K562 (cell line): ENCODE measurements at regions not wholly inside any gene's neighbourhood (a gene's known extent, or its start where the extent isn't known, plus 50 kb on each side); places are given as distances from the start of the nearest gene placed in this dataset.

ENCODE experiments used
- ATAC-seq: fragments of 200-7000 bp; cut with Tn5 transposase; 3 replicates; pipeline ENCODE4 v1.9.1; 2020; ENCODE audit warnings: moderate library complexity
- BruUV-seq: library from RNA; stranded (reverse); fragments of 400-500 nt; replicated peaks from 2 replicates; lab custom pipeline; 2021; lab: Mats Ljungman, UMichigan
- CTCF ChIA-PET: fragments of 300-600 bp; formaldehyde crosslinking; extraction: SDS; loops from one replicate; lab custom pipeline; 2021; ENCODE audit warnings: low intra/inter-chr PET ratio; lab: Yijun Ruan, JAX
- POLR2A ChIA-PET: fragments of 300-600, 350-650 bp; sonication (Branson Sonifier 250); formaldehyde crosslinking; extraction: SDS; loops from one replicate; lab custom pipeline; 2021; ENCODE audit warnings: antibody characterized with exemption, inconsistent platforms; lab: Yijun Ruan, JAX
- DNase-seq, 4 experiments: peaks; one replicate each; pipeline versions ENCODE4 v3.0.0 to v3.0.0-alpha.2; 2011 to 2018; ENCODE audit warnings: low spot score in 3 of 4, mixed read lengths in 3 of 4; ENCODE audit errors: extremely low read depth in 1 of 4
- FAIRE-seq: peaks from 2 replicates; lab custom pipeline; 2011; peaks lifted over from hg19 to GRCh38; lab: Jason Lieb, UNC
- H2AFZ ChIP-seq: 2 replicates; pipeline ENCODE4 v1.6.0; 2011; ENCODE audit warnings: low read depth, low read length, control low read depth, inconsistent platforms
- H3K27ac ChIP-seq: fragments of 200-600 bp; 3 replicates; pipeline ENCODE4 v1.8.0; 2011; ENCODE audit warnings: low read depth, mild to moderate bottlenecking, control low read depth, inconsistent platforms, low read length, moderate library complexity, mixed read lengths; ENCODE audit errors: extremely low read depth
- H3K27me3 ChIP-seq, 2 experiments: fragments of 300-600 bp in 1 of 2; 2 replicates in 1 of 2; 3 replicates in 1 of 2; pipeline versions ENCODE4 v1.6.0 to v1.8.0; 2011; ENCODE audit warnings: inconsistent platforms in 2 of 2, low read length in 2 of 2, mild to moderate bottlenecking in 1 of 2, mixed read lengths in 1 of 2, moderate library complexity in 1 of 2; ENCODE audit not compliant: control insufficient read depth in 2 of 2, insufficient read depth in 2 of 2
- H3K36me3 ChIP-seq: fragments of 300-600 bp; 3 replicates; pipeline ENCODE4 v1.8.0; 2011; ENCODE audit warnings: mild to moderate bottlenecking, low read length, inconsistent platforms; ENCODE audit not compliant: control insufficient read depth, insufficient read depth
- H3K4me1 ChIP-seq, 2 experiments: fragments of 200-600 bp in 1 of 2; replicated peaks in 1 of 2; 2 replicates in 1 of 2; 3 replicates in 1 of 2; pipeline versions ENCODE4 v1.5.1 to v1.8.0; 2011; ENCODE audit warnings: inconsistent platforms in 2 of 2, low read length in 2 of 2, mild to moderate bottlenecking in 1 of 2, mixed read lengths in 1 of 2, moderate library complexity in 1 of 2; ENCODE audit not compliant: control insufficient read depth in 2 of 2, insufficient read depth in 2 of 2
- H3K4me2 ChIP-seq: 2 replicates; pipeline ENCODE4 v1.6.1; 2011; ENCODE audit warnings: low read length, control low read depth, inconsistent platforms, mixed read lengths; ENCODE audit not compliant: insufficient read depth
- H3K4me3 ChIP-seq: fragments of 200-600 bp; sonication (generic), shearing (Covaris generic); 2 replicates; pipeline ENCODE4 v1.5.1; 2016; ENCODE audit warnings: control low read depth, inconsistent platforms
- H3K79me2 ChIP-seq: fragments of 200-600 bp; 3 replicates; pipeline ENCODE4 v1.8.0; 2011; ENCODE audit warnings: low read length, inconsistent platforms; ENCODE audit not compliant: control insufficient read depth, insufficient read depth
- H3K9ac ChIP-seq, 2 experiments: 2 replicates each; pipeline versions ENCODE4 v1.6.0 to v1.6.1; 2011; ENCODE audit warnings: low read depth in 2 of 2, low read length in 2 of 2, control low read depth in 1 of 2, inconsistent platforms in 1 of 2, mild to moderate bottlenecking in 1 of 2, mixed read lengths in 1 of 2; ENCODE audit not compliant: insufficient read depth in 1 of 2
- H3K9me1 ChIP-seq: one replicate; pipeline ENCODE4 v1.6.0; 2011; ENCODE audit warnings: inconsistent platforms, mild to moderate bottlenecking, low read length, moderate library complexity; ENCODE audit not compliant: control insufficient read depth, insufficient read depth
- H3K9me3 ChIP-seq: replicated peaks from 2 replicates; pipeline ENCODE4 v1.5.1; 2011; ENCODE audit warnings: low read depth, low read length, inconsistent platforms; ENCODE audit not compliant: control insufficient read depth, insufficient read depth
- H4K20me1 ChIP-seq: replicated peaks from 2 replicates; pipeline ENCODE4 v1.6.1; 2011; ENCODE audit warnings: low read length, inconsistent platforms, mixed read lengths; ENCODE audit not compliant: control insufficient read depth, insufficient read depth
- CEBPG ChIP-seq, 3 experiments: fragments of 200-800 bp in 1 of 3; sonication (Bioruptor generic) in 1 of 3; sonication (generic) in 1 of 3; formaldehyde crosslinking in 1 of 3; IDR thresholded peaks in 2 of 3; conservative IDR thresholded peaks in 1 of 3; 2 replicates each; pipeline versions ENCODE4 v1.6.1 to v1.8.0; 2016 to 2022; ENCODE audit warnings: missing compliant biosample characterization in 2 of 3, missing genetic modification characterization in 2 of 3, mild to moderate bottlenecking in 1 of 3, missing genetic modification reagents in 1 of 3
- HDAC2 ChIP-seq: fragments of 450-650 bp; IDR thresholded peaks from 2 replicates; pipeline ENCODE4 v1.6.1; 2016; ENCODE audit warnings: mild to moderate bottlenecking
- HSF4 ChIP-seq: fragments of 250-450 bp; sonication (Bioruptor Pico); IDR thresholded peaks from 2 replicates; pipeline ENCODE4 v2.1.2; 2022; ENCODE audit warnings: mild to moderate bottlenecking, moderate library complexity, borderline replicate concordance
- MBD1 ChIP-seq: fragments of 250-450 bp; sonication (Bioruptor Pico); IDR thresholded peaks from 2 replicates; pipeline ENCODE4 v1.8.0; 2022; ENCODE audit warnings: inconsistent platforms
- NCOA1 ChIP-seq: fragments of 450-650 bp; IDR thresholded peaks from 2 replicates; pipeline ENCODE4 v1.6.1; 2016; ENCODE audit warnings: low read depth
- SIRT6 ChIP-seq: IDR thresholded peaks from one replicate; pipeline ENCODE4 v1.6.1; 2012; ENCODE audit warnings: low read depth, mild to moderate bottlenecking, control low read depth, inconsistent platforms, low read length, moderate library complexity
- STAT5B ChIP-seq: fragments of 250-450 bp; sonication (Bioruptor Pico); IDR thresholded peaks from 2 replicates; pipeline ENCODE4 v1.8.0; 2021; ENCODE audit warnings: mild to moderate bottlenecking, inconsistent platforms
- TEAD2 ChIP-seq: fragments of 450-650 bp; IDR thresholded peaks from 2 replicates; pipeline ENCODE4 v1.6.1; 2016; ENCODE audit warnings: missing genetic modification characterization, control low read depth, missing compliant biosample characterization
- ZBTB11 ChIP-seq, 3 experiments: fragments of 200-800 bp in 1 of 3; fragments of 250-450 bp in 1 of 3; fragments of 450-650 bp in 1 of 3; sonication (Bioruptor Pico) in 1 of 3; sonication (Bioruptor generic) in 1 of 3; formaldehyde crosslinking in 1 of 3; IDR thresholded peaks; 2 replicates each; pipeline versions ENCODE4 v1.6.1 to v1.8.0; 2016 to 2022; ENCODE audit warnings: mild to moderate bottlenecking in 2 of 3, missing genetic modification characterization in 2 of 3, missing compliant biosample characterization in 1 of 3, moderate library complexity in 1 of 3
- ZBTB5 ChIP-seq: fragments of 450-650 bp; IDR thresholded peaks from 2 replicates; pipeline ENCODE4 v1.6.1; 2017; ENCODE audit warnings: antibody characterized with exemption
- ZKSCAN1 ChIP-seq: fragments of 150-350 bp; IDR thresholded peaks from 2 replicates; pipeline ENCODE4 v1.6.1; 2016; ENCODE audit warnings: low read depth, low read length
- WGBS: fragments of 100-300 bp; shearing (Covaris generic); methylation state at CpG from one replicate; pipeline ENCODE4 v1.1.6; 2016; ENCODE audit warnings: low coverage, mixed read lengths; ENCODE audit not compliant: insufficient coverage; ENCODE audit errors: missing lambda C conversion rate; 5-methylcytosine and 5-hydroxymethylcytosine counted together
- in situ Hi-C: fragments of 300-500 bp; cut with MboI; formaldehyde crosslinking; loops from 4 replicates; pipeline ENCODE4 v1.15.0; 2018; ENCODE audit warnings: inconsistent platforms, mixed read lengths
- intact Hi-C: fragments of 100-400 bp; cut with micrococcal nuclease; formaldehyde crosslinking; loops from 2 replicates; pipeline ENCODE4 v1.14.2; 2022
- TF ChIP-seq, protein P1 (sequence below): sonication (generic); formaldehyde crosslinking; IDR thresholded peaks from 2 replicates; pipeline ENCODE4 v1.8.0; 2022; ENCODE audit warnings: mild to moderate bottlenecking, missing genetic modification reagents, borderline replicate concordance

GRCh38 chr3:197372047-197372661 lies 73.7 kb upstream of the DLG1 start:
- Histone ChIP-seq H3K9me1 (no peaks in the 10 kb centered on the region), H2AFZ (no peak overlapping the region), H3K4me3 (no peak overlapping the region), H3K4me1 (no peaks in the 10 kb centered on the region), H3K27me3 (peaks cover 62 to 70% of the 10 kb centered on the region in 2 experiments), H3K4me2 (no peak overlapping the region), H3K27ac (no peak overlapping the region), H3K9ac (no peak overlapping the region), H3K9me3 (no peaks in the 10 kb centered on the region), H3K79me2 (no peaks in the 10 kb centered on the region), H3K36me3 (no peaks in the 10 kb centered on the region), H4K20me1 (no peaks in the 10 kb centered on the region; the same call in 1 of the 2 replicates)
- DNase-seq (no peak), ATAC-seq (no peak), FAIRE-seq (no peak)
- intact Hi-C loops, result loop anchor here (10.0 kb wide), 1 partner anchor 117 kb away; no protein-coding TSS in a partner anchor
- ChIA-PET POLR2A (no interaction called here), CTCF (no interaction called here)
- no TSS peak for BruUV-seq
- 6% methylated on average over 7 of the region's 7 CpGs for WGBS
- in situ Hi-C loops, result no loop called here
- TF ChIP-seq CEBPG (CRISPR knock-in tag; IDR thresholded peaks at IDR 0.05) (no peak), CEBPG (tag; conservative IDR thresholded peaks at IDR 0.05 in 1 of 2, IDR thresholded peaks at IDR 0.05 in 1 of 2) (no peak), HDAC2 (no peak), SIRT6 (no peak), STAT5B (no peak), ZBTB5 (no peak), NCOA1 (no peak), HSF4 (CRISPR knock-in tag) (no peak), ZBTB11 (CRISPR knock-in tag; IDR thresholded peaks at IDR 0.05) (no peak), ZKSCAN1 (no peak), TEAD2 (no peak), MBD1 (CRISPR knock-in tag) (no peak)
- TF ChIP-seq, protein P1, sequence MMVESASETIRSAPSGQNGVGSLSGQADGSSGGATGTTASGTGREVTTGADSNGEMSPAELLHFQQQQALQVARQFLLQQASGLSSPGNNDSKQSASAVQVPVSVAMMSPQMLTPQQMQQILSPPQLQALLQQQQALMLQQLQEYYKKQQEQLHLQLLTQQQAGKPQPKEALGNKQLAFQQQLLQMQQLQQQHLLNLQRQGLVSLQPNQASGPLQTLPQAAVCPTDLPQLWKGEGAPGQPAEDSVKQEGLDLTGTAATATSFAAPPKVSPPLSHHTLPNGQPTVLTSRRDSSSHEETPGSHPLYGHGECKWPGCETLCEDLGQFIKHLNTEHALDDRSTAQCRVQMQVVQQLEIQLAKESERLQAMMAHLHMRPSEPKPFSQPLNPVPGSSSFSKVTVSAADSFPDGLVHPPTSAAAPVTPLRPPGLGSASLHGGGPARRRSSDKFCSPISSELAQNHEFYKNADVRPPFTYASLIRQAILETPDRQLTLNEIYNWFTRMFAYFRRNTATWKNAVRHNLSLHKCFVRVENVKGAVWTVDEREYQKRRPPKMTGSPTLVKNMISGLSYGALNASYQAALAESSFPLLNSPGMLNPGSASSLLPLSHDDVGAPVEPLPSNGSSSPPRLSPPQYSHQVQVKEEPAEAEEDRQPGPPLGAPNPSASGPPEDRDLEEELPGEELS (CRISPR knock-in tag), result no peak
